COLO668 (cell line): ENCODE measurements at regions not wholly inside any gene's neighbourhood (a gene's known extent, or its start where the extent isn't known, plus 50 kb on each side); places are given as distances from the start of the nearest gene placed in this dataset.

Source experiments
- DNase-seq: peaks from one replicate; lab custom pipeline; 2025; ENCODE audit not compliant: unreplicated experiment; lab: John Stamatoyannopoulos, UW

- no peak for DNase-seq
These were observed 73.8 kb upstream of the PACRGL start for GRCh38 chr4:20626326-20627005.

GRCh38 chr4:20627866-20628265 lies 72.4 kb upstream of the PACRGL start:
- DNase-seq = no peak

- no peak for DNase-seq
These were observed 70.8 kb upstream of the PACRGL start for GRCh38 chr4:20629186-20630106.

- peak; percentile 12 for DNase-seq
These were observed 61.4 kb upstream of the PACRGL start for GRCh38 chr4:20638825-20639224.

- no peak for DNase-seq
These were observed 60.9 kb upstream of the PACRGL start for GRCh38 chr4:20639346-20639745.

GRCh38 chr4:20640989-20641388 lies 59.3 kb upstream of the PACRGL start:
- no peak for DNase-seq

- DNase-seq = no peak
These were observed 58.3 kb upstream of the PACRGL start for GRCh38 chr4:20641976-20642375.

GRCh38 chr4:20643631-20644030 lies 56.6 kb upstream of the PACRGL start:
- no peak for DNase-seq

GRCh38 chr4:20645236-20645635 lies 55.0 kb upstream of the PACRGL start:
- no peak for DNase-seq

GRCh38 chr4:20646287-20646686 lies 54.0 kb upstream of the PACRGL start:
- DNase-seq = no peak
